ENCODE measurements at regions not wholly inside any gene's neighbourhood (a gene's known extent, or its start where the extent isn't known, plus 50 kb on each side); places are given as distances from the start of the nearest gene placed in this dataset.

DNA sequence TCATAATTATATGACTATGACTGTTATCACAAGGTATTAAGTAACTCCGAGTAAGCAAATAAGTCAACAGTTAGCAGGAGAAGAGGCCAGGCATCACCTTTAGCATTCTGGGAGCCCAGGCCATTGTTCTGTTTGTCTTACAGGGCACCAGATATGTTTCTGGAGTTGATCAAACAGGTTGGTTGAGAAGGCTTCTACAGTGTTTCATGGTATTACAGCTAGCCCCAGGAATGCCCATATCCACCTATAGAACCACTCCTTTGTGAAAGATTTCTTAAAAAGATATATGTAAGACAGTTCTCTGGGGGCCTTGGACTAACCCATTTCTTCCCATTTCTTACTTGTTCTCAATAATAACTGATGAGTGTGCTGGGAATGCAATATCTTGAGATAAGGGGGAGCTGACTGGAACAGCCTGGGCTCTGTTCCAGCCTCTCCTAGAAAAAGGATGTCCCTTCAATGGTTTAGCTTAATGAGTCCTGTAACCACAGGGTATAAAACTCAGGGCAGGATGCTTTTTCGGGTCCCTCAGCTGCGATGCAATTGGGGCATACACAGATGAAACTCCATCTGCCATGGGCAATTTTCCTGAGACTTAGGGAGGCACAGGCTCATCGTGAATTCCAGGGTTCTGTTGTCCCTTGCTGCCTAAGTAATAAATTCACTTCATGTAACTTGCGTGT is 286.4 kb downstream of the BAMBI start:
- no peak for TF ChIP-seq POLR2A (IDR thresholded peaks at IDR 0.05)
- TF ChIP-seq POLR2AphosphoS5 (IDR thresholded peaks at IDR 0.05), result no peak
- TF ChIP-seq, protein P1, sequence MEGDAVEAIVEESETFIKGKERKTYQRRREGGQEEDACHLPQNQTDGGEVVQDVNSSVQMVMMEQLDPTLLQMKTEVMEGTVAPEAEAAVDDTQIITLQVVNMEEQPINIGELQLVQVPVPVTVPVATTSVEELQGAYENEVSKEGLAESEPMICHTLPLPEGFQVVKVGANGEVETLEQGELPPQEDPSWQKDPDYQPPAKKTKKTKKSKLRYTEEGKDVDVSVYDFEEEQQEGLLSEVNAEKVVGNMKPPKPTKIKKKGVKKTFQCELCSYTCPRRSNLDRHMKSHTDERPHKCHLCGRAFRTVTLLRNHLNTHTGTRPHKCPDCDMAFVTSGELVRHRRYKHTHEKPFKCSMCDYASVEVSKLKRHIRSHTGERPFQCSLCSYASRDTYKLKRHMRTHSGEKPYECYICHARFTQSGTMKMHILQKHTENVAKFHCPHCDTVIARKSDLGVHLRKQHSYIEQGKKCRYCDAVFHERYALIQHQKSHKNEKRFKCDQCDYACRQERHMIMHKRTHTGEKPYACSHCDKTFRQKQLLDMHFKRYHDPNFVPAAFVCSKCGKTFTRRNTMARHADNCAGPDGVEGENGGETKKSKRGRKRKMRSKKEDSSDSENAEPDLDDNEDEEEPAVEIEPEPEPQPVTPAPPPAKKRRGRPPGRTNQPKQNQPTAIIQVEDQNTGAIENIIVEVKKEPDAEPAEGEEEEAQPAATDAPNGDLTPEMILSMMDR (IDR thresholded peaks at IDR 0.05), result no peak
- TF ChIP-seq EP300 (IDR thresholded peaks at IDR 0.05), result no peak
- H3K36me3 ChIP-seq, result no peaks in the 10 kb centered on the region
- WGBS, result 96% methylated on average over 5 of the region's 5 CpGs
- no peaks in the 10 kb centered on the region for H3K4me1 ChIP-seq
- no peaks in the 10 kb centered on the region for H3K9me3 ChIP-seq
- DNase-seq (ENCODE audit: low spot score in 2 of 2), result no peak
- no peak overlapping the region for H3K4me3 ChIP-seq
- no peaks in the 10 kb centered on the region for H3K27me3 ChIP-seq
- H3K27ac ChIP-seq, result no peak overlapping the region

DNA sequence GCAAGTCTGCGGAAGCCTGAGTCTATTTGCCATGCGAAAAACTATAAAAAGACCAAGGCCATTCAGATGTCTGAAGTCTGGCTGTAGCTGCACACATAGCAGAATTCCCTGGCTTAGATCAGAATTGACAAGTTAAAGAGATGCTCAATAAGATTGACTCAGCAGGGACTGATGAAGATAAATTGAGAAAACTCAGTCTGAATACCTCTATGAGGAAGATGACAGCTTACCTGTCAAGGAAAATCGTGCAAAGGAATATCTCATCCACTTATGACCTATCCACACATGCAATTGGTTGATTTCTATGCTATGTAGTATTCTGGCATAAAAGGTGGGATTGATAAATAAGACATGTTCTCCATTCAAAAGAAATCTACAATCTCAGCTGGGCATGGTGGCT is 288.6 kb downstream of the BAMBI start:
- no peaks in the 10 kb centered on the region for H3K9me3 ChIP-seq
- no peak overlapping the region for H3K27ac ChIP-seq

DNA sequence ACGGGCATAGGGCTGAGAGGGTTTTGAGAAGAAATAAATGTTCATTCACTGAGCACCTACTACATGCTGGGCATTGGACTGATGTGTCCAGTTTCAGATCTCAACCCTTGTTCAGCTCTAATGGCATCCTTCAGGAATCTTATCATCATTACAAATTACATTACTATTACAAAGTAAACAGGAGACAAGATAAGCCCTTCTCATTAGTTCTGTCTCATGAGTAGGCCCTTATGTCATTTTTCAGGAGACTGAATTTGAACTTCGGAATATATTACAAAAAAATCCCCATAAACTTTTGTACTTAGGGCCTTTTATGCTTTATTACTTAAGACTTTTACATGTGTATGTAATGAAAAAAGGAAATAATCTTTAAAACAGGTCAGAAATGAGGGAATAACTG is 289.7 kb downstream of the BAMBI start:
- H3K36me3 ChIP-seq, result no peaks in the 10 kb centered on the region
- WGBS, result 92% methylated on average over 2 of the region's 2 CpGs
- H3K4me1 ChIP-seq, result no peaks in the 10 kb centered on the region
- TF ChIP-seq, protein P1 (IDR thresholded peaks at IDR 0.05), result no peak
- no peak for TF ChIP-seq POLR2AphosphoS5 (IDR thresholded peaks at IDR 0.05)
- no peak for TF ChIP-seq POLR2A (IDR thresholded peaks at IDR 0.05)
- TF ChIP-seq EP300 (IDR thresholded peaks at IDR 0.05), result no peak
- no peak overlapping the region for H3K27ac ChIP-seq
- no peak for DNase-seq (ENCODE audit: low spot score in 2 of 2)
- H3K9me3 ChIP-seq, result no peaks in the 10 kb centered on the region
- no peaks in the 10 kb centered on the region for H3K27me3 ChIP-seq
- no peak overlapping the region for H3K4me3 ChIP-seq

More for the DNA sequence above, 288.6 kb downstream of the BAMBI start:
- no peak overlapping the region for H3K4me3 ChIP-seq
- no peaks in the 10 kb centered on the region for H3K36me3 ChIP-seq
- no peaks in the 10 kb centered on the region for H3K4me1 ChIP-seq
- no peak for DNase-seq (ENCODE audit: low spot score in 2 of 2)
- 76% methylated on average over 3 of the region's 3 CpGs for WGBS
- TF ChIP-seq EP300 (IDR thresholded peaks at IDR 0.05) (no peak), POLR2AphosphoS5 (IDR thresholded peaks at IDR 0.05) (no peak), POLR2A (IDR thresholded peaks at IDR 0.05) (no peak)
- TF ChIP-seq, protein P1 (IDR thresholded peaks at IDR 0.05), result no peak
- H3K27me3 ChIP-seq, result no peaks in the 10 kb centered on the region

DNA sequence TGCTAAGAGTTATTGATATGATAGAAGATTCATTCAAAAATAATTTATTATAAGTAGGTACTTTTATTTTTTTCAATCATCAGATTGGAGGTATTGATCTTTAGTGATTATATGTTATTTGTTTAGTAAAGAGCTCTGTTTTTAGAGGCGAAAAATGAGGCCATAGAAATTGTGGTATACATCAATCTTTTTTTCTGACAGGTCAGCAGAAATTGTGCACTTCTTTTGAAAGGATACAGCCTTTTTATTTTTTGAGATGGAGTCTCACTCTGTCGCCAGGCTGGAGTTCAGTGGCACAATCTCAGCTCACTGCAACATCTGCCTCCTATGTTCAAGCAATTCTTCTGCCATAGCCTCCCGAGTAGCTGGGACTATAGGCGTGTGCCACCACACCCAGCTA is 292.1 kb downstream of the BAMBI start:
- no peaks in the 10 kb centered on the region for H3K27me3 ChIP-seq

DNA sequence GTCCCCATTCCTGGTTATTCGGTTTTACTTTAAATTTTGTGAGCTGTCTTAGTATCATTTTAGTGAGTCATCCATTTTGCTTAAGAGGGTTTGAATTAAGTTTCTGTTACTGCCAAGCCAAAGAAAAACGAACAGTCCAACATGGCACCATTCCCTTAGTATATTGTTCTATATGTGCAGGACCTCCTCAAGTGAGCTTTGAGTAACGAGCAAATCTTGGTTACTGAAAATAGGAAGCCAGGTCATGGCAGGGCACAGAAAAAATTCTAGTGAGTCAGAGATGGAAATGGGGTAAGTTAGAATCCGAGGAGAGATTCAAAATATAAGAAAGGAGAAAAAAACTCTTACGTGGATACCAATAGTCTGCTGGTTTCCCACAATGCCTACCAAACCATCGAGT is 292.9 kb downstream of the BAMBI start:
- TF ChIP-seq POLR2AphosphoS5 (IDR thresholded peaks at IDR 0.05), result no peak
- TF ChIP-seq POLR2A (IDR thresholded peaks at IDR 0.05), result no peak
- TF ChIP-seq, protein P1 (IDR thresholded peaks at IDR 0.05), result no peak
- TF ChIP-seq EP300 (IDR thresholded peaks at IDR 0.05), result no peak
- 73% methylated on average over 6 of the region's 6 CpGs for WGBS
- DNase-seq (ENCODE audit: low spot score in 2 of 2), result no peak
- H3K27ac ChIP-seq, result no peak overlapping the region
- no peaks in the 10 kb centered on the region for H3K36me3 ChIP-seq
- H3K27me3 ChIP-seq, result no peaks in the 10 kb centered on the region
- H3K9me3 ChIP-seq, result no peaks in the 10 kb centered on the region
- no peak overlapping the region for H3K4me3 ChIP-seq
- H3K4me1 ChIP-seq, result no peaks in the 10 kb centered on the region

More for the DNA sequence above, 292.1 kb downstream of the BAMBI start:
- Histone ChIP-seq H3K4me3 (no peak overlapping the region), H3K36me3 (no peaks in the 10 kb centered on the region), H3K9me3 (no peaks in the 10 kb centered on the region), H3K4me1 (no peaks in the 10 kb centered on the region), H3K27ac (no peak overlapping the region)
- TF ChIP-seq, protein P1 (IDR thresholded peaks at IDR 0.05), result no peak
- TF ChIP-seq POLR2A (IDR thresholded peaks at IDR 0.05) (no peak), POLR2AphosphoS5 (IDR thresholded peaks at IDR 0.05) (no peak), EP300 (IDR thresholded peaks at IDR 0.05) (no peak)
- no peak for DNase-seq (ENCODE audit: low spot score in 2 of 2)
- 76% methylated on average over 4 of the region's 4 CpGs for WGBS
